ENCODE measurements at regions not wholly inside any gene's neighbourhood (a gene's known extent, or its start where the extent isn't known, plus 50 kb on each side); places are given as distances from the start of the nearest gene placed in this dataset.

DNA sequence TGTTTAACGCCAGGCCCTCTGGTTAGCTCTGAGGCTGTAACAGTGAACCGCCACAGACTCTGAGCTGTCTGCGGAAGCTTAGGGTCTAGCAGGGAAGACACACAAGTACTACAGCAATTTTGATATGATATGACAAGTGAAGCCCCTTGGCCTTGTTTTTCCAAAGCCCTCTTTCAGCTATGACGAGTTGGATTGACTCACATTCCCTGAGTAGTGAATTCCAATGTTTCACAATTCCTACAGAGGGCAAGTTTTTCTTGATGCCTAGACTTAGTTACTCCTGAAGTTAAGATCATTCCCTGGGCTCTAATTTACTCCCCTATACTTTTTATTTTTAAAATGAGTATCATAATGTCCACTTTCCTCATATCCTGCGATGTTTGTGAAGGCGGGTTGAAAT, 53.3 kb upstream of the CISTR start:
- TF ChIP-seq EP300 (IDR thresholded peaks at IDR 0.05) (no peak), POLR2A (IDR thresholded peaks at IDR 0.05) (no peak), POLR2AphosphoS5 (IDR thresholded peaks at IDR 0.05) (no peak)
- TF ChIP-seq, protein P1, sequence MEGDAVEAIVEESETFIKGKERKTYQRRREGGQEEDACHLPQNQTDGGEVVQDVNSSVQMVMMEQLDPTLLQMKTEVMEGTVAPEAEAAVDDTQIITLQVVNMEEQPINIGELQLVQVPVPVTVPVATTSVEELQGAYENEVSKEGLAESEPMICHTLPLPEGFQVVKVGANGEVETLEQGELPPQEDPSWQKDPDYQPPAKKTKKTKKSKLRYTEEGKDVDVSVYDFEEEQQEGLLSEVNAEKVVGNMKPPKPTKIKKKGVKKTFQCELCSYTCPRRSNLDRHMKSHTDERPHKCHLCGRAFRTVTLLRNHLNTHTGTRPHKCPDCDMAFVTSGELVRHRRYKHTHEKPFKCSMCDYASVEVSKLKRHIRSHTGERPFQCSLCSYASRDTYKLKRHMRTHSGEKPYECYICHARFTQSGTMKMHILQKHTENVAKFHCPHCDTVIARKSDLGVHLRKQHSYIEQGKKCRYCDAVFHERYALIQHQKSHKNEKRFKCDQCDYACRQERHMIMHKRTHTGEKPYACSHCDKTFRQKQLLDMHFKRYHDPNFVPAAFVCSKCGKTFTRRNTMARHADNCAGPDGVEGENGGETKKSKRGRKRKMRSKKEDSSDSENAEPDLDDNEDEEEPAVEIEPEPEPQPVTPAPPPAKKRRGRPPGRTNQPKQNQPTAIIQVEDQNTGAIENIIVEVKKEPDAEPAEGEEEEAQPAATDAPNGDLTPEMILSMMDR (IDR thresholded peaks at IDR 0.05) = no peak

All from suprapubic skin (tissue), 4 donors.